ENCODE measurements at regions not wholly inside any gene's neighbourhood (a gene's known extent, or its start where the extent isn't known, plus 50 kb on each side); places are given as distances from the start of the nearest gene placed in this dataset.

DNA sequence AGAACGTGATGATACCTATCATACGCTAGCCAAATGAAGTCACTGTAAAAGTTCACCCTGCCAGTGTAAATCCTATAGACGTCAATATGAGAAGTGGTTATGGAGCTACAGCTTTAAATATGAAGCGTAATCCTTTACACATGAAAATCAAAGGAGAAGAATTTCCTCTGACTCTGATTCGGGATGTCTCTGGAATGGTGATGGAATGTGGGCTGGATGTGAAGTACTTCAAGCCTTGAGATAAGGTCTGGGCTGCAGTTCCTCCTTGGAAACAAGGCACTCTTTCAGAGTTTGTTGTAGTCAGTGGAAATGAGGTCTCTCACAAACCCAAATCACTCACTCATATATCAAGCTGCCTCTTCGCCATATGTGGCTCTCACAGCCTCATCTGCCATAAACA, 53.1 kb upstream of the NAP1L1 start:
- peaks cover 0 to 16% of the 10 kb centered on the region in 2 donors for H3K27me3 Mint-ChIP-seq (ENCODE audit: low read depth in 2 of 2)
- H3K4me3 ChIP-seq (ENCODE audit: low read length) = no peak overlapping the region
- H3K9me3 ChIP-seq (ENCODE audit: control insufficient read depth, insufficient read depth, low read length) = no peaks in the 10 kb centered on the region
- WGBS (ENCODE audit: insufficient coverage) = 92% methylated on average over 6 of the region's 6 CpGs
- H3K27ac Mint-ChIP-seq = no peak overlapping the region
- H3K4me1 ChIP-seq (ENCODE audit: control insufficient read depth, insufficient read depth, low read length) = no peaks in the 10 kb centered on the region
- TF ChIP-seq, protein P1, sequence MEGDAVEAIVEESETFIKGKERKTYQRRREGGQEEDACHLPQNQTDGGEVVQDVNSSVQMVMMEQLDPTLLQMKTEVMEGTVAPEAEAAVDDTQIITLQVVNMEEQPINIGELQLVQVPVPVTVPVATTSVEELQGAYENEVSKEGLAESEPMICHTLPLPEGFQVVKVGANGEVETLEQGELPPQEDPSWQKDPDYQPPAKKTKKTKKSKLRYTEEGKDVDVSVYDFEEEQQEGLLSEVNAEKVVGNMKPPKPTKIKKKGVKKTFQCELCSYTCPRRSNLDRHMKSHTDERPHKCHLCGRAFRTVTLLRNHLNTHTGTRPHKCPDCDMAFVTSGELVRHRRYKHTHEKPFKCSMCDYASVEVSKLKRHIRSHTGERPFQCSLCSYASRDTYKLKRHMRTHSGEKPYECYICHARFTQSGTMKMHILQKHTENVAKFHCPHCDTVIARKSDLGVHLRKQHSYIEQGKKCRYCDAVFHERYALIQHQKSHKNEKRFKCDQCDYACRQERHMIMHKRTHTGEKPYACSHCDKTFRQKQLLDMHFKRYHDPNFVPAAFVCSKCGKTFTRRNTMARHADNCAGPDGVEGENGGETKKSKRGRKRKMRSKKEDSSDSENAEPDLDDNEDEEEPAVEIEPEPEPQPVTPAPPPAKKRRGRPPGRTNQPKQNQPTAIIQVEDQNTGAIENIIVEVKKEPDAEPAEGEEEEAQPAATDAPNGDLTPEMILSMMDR (IDR thresholded peaks at IDR 0.05) = no peak
- H3K4me1 Mint-ChIP-seq = no peaks in the 10 kb centered on the region
- H3K27me3 ChIP-seq (ENCODE audit: control insufficient read depth, insufficient read depth, low read length) = no peaks in the 10 kb centered on the region
- H3K36me3 Mint-ChIP-seq = no peaks in the 10 kb centered on the region
- H3K4me3 Mint-ChIP-seq = no peak overlapping the region
- DNase-seq (no peak), ATAC-seq (no peak)
- no peaks in the 10 kb centered on the region for H3K36me3 ChIP-seq (ENCODE audit: control insufficient read depth, insufficient read depth, low read length)
- intact Hi-C loops (cut with micrococcal nuclease) = no loop called here
- H3K9me3 Mint-ChIP-seq = no peaks in the 10 kb centered on the region
- H3K27ac ChIP-seq (ENCODE audit: low read length) = no peak overlapping the region

GRCh38 chr12:76135456-76135855, 51.0 kb upstream of the NAP1L1 start:
- H3K27ac ChIP-seq (ENCODE audit: low read length) = no peak overlapping the region
- no peaks in the 10 kb centered on the region for H3K9me3 ChIP-seq (ENCODE audit: control insufficient read depth, insufficient read depth, low read length)
- H3K9me3 Mint-ChIP-seq = no peaks in the 10 kb centered on the region
- H3K27me3 Mint-ChIP-seq (ENCODE audit: low read depth in 2 of 2) = peaks cover 2 to 16% of the 10 kb centered on the region in 2 donors
- H3K4me3 Mint-ChIP-seq = no peak overlapping the region
- no peaks in the 10 kb centered on the region for H3K4me1 ChIP-seq (ENCODE audit: control insufficient read depth, insufficient read depth, low read length)
- no peak overlapping the region for H3K4me3 ChIP-seq (ENCODE audit: low read length)
- intact Hi-C loops (cut with micrococcal nuclease) = no loop called here
- TF ChIP-seq, protein P1 (IDR thresholded peaks at IDR 0.05) = no peak
- H3K36me3 Mint-ChIP-seq = no peaks in the 10 kb centered on the region
- no peak for DNase-seq
- H3K27me3 ChIP-seq (ENCODE audit: control insufficient read depth, insufficient read depth, low read length) = no peaks in the 10 kb centered on the region
- H3K36me3 ChIP-seq (ENCODE audit: control insufficient read depth, insufficient read depth, low read length) = no peaks in the 10 kb centered on the region
- ATAC-seq = no peak
- H3K4me1 Mint-ChIP-seq = no peaks in the 10 kb centered on the region
- H3K27ac Mint-ChIP-seq = no peak overlapping the region

Measured in natural killer cell (primary cell).